ENCODE measurements at regions not wholly inside any gene's neighbourhood (a gene's known extent, or its start where the extent isn't known, plus 50 kb on each side); places are given as distances from the start of the nearest gene placed in this dataset.

DNA sequence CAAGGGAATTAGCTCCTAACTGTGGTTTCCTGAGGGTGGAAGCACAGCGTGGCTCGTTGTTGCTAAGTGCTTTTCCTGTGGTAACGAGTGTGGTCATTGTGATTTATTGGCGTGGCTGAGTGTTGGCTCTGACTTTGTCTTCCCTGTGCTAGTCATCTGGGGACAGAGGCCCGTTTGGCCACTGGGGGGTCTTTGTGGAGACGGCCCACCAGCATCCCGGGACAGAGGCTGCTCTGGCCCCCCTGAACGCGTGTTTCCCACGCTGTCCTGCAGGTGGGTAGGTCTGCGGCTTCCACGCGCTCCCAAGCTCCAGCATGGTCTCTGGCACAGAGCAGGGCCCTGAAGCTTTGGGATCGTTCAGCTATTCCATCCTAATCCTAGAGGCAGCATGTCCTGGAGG lies 1040.0 kb downstream of the TBC1D22A start:
- TF ChIP-seq, protein P1, sequence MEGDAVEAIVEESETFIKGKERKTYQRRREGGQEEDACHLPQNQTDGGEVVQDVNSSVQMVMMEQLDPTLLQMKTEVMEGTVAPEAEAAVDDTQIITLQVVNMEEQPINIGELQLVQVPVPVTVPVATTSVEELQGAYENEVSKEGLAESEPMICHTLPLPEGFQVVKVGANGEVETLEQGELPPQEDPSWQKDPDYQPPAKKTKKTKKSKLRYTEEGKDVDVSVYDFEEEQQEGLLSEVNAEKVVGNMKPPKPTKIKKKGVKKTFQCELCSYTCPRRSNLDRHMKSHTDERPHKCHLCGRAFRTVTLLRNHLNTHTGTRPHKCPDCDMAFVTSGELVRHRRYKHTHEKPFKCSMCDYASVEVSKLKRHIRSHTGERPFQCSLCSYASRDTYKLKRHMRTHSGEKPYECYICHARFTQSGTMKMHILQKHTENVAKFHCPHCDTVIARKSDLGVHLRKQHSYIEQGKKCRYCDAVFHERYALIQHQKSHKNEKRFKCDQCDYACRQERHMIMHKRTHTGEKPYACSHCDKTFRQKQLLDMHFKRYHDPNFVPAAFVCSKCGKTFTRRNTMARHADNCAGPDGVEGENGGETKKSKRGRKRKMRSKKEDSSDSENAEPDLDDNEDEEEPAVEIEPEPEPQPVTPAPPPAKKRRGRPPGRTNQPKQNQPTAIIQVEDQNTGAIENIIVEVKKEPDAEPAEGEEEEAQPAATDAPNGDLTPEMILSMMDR (conservative IDR thresholded peaks at IDR 0.05; ENCODE audit: low read length): no peak
- no peak for TF ChIP-seq EZH2phosphoT487 (IDR thresholded peaks at IDR 0.05; ENCODE audit: borderline replicate concordance)
